Neural cell (in vitro differentiated cells): ENCODE measurements at regions not wholly inside any gene's neighbourhood (a gene's known extent, or its start where the extent isn't known, plus 50 kb on each side); places are given as distances from the start of the nearest gene placed in this dataset.

Experiments
- CTCF ChIP-seq: fragments of 450-650 bp; IDR thresholded peaks from 2 replicates; pipeline ENCODE4 v1.5.1; 2014; ENCODE audit warnings: antibody characterized with exemption, mild to moderate bottlenecking, moderate library complexity; ENCODE audit not compliant: poor library complexity, severe bottlenecking
- EZH2 ChIP-seq: fragments of 200-600, 300-800 bp; shearing (Covaris generic), sonication (generic); IDR thresholded peaks from 2 replicates; pipeline ENCODE4 v1.6.1; 2014; ENCODE audit warnings: antibody characterized with exemption, low read length, borderline replicate concordance, mild to moderate bottlenecking; ENCODE audit not compliant: insufficient read depth, poor library complexity, severe bottlenecking
- POLR2AphosphoS5 ChIP-seq: IDR thresholded peaks from 2 replicates; pipeline ENCODE4 v1.6.1; 2012
- TAF1 ChIP-seq: IDR thresholded peaks from 2 replicates; pipeline ENCODE4 v1.6.1; 2012; ENCODE audit warnings: low read depth

DNA sequence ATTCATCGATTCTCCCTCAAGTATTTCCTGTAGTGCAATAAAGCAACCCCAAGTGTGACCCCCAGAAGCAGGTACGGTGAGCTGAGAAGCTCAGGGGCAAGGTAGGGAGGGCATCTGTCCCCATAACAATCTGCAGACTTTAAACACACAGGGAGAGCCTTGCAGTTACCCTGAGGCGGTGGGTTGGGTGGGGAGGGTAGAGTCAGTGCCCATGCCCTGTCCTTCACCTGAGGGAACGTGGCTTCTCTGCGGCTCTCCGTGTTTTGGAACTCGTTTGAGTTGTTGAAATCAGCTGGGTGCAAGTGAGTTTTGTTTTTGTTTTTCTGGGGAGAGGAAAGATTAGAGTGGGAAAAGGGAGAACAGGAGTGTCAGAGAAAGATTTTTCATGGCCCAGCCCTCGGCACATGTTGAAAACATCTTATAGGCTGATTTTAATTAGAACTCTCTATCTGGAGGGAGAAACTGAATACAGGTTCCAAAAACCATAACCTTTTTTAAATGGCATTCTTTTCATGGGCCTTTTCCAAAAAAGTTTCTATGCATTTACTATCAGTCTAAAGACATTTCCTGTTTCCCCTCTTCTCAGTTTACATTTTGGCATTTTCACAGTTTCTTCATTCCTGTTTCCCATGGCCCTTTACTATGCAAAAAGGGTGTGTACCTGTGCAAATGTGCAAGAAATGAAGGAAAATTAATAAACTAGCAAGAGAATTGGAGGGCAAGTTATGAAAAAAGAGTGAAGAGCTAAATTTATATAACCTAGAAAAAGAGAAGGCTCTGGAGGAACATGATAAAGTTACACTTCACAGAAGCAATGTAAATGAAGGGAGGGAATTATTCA, 266.5 kb upstream of the VLDLR start:
- TF ChIP-seq TAF1 (no peak), CTCF (no peak), EZH2 (no peak), POLR2AphosphoS5 (no peak)
